HG03354 (cell line): ENCODE measurements at regions not wholly inside any gene's neighbourhood (a gene's known extent, or its start where the extent isn't known, plus 50 kb on each side); places are given as distances from the start of the nearest gene placed in this dataset.

ENCODE experiments used
- ATAC-seq: cut with Tn5 transposase; IDR thresholded peaks from one replicate; pipeline ENCODE4 v1.9.1; 2021; ENCODE audit warnings: mild to moderate bottlenecking; ENCODE audit not compliant: unreplicated experiment, poor library complexity, severe bottlenecking

DNA sequence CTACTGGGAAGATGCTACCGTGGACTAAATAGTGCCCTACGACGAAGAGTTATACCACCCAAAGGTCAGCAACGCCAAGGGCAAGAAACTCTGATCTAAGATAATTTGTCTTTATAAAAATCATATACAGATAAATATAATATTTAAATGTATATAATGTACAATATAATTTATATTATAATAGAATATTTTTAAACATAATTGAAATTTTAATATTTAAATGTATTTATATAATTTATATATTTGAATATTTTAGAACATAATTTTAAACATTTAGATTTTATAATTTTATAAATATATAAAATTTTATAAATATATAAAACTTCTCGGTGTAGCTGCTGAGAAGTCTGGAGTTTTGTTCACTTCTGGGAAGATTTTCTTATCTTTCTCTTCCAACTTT lies 209.2 kb downstream of the FOXL1 start:
- no peak for ATAC-seq

- ATAC-seq: no peak
Observed at GRCh38 chr16:86789621-86790051, 211.3 kb downstream of the FOXL1 start.

GRCh38 chr16:86791287-86792035 lies 213.1 kb downstream of the FOXL1 start:
- ATAC-seq: no peak

GRCh38 chr16:86794216-86794864 lies 216.0 kb downstream of the FOXL1 start:
- no peak for ATAC-seq

DNA sequence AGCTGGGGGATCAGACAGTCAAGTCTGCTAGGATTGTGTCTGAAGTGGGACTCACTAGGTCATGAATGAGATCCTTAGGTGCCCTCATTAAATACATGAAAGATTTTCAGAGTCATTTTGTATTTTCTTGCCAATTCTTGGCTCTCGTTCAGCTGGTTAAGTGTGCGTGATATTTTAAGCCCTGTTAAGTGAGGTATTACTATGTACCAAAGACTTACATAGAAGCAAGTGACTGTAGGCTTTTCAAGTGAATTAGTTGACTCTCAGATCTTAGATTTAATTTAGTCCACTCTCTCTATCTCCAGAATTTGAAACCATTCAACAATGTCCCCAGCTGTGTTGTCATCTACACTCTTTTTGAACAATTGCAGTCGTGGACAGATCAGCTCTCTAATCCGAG lies 219.4 kb downstream of the FOXL1 start:
- no peak for ATAC-seq

- ATAC-seq: no peak
Observed at GRCh38 chr16:86798247-86799041, 220.1 kb downstream of the FOXL1 start.

DNA sequence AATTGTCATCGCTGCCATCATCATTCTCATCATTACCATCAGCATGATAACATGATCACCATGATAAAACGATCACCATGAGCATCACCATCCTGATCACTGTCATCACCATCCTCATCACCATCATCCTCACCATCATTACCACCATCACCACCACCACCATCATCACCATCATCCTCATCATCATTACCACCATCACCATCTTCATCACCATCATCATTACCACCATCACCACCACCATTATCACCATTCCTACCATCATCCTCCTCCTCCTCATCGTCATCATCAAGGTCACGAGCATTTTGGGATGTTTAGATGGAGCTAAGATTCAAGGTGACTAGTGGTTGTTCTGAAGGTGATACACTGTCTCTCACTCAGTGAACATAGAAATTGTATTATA lies 221.0 kb downstream of the FOXL1 start:
- ATAC-seq: no peak

GRCh38 chr16:86800894-86801293 lies 222.5 kb downstream of the FOXL1 start:
- no peak for ATAC-seq

- no peak for ATAC-seq
Observed at GRCh38 chr16:86802013-86802412, 223.7 kb downstream of the FOXL1 start.

DNA sequence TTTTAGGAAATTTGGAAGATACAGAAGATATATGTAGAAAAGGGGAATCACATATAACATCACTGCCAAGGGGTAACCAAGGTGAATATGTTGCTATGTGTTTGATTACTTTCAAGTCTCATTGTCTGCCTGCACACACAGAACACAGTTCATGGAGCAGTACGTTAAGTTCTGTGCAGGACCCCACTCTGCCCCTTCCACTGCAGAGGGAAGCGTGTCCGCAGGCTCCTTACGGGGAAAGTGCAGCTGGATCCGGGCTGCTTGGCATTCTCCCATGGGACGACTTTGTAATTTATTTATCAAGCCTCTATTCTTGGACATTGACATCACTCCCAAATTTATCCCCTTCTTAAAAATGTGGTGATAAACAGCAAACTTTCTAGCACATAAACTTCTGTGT lies 226.8 kb downstream of the FOXL1 start:
- ATAC-seq: no peak

- no peak for ATAC-seq
Observed at GRCh38 chr16:86806181-86806837, 228.0 kb downstream of the FOXL1 start.

DNA sequence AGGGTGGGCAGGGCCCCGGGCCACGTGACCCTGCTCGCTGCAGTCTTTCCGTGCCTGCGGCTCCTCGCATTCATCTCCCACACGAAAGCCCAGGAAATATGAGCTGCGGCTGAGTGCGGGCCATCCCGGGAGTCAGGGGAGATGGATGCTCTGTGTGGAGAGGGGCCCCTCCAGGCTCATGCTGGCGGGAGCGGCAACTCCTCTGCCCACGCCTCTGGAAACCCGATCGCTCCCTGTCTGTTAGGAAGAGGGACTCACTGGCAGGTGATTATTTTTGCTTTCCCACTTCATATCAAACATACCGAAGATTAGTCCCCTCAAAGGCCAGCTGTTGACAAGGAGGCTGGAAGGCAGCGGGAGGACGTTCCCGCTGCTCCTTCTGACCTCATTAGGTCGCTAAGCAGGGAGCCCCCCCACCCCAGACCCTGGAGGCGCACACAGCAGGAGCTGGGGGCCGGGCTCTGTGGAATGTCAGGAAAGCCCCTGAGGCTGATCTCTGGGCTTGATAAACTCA lies 228.5 kb downstream of the FOXL1 start:
- no peak for ATAC-seq

DNA sequence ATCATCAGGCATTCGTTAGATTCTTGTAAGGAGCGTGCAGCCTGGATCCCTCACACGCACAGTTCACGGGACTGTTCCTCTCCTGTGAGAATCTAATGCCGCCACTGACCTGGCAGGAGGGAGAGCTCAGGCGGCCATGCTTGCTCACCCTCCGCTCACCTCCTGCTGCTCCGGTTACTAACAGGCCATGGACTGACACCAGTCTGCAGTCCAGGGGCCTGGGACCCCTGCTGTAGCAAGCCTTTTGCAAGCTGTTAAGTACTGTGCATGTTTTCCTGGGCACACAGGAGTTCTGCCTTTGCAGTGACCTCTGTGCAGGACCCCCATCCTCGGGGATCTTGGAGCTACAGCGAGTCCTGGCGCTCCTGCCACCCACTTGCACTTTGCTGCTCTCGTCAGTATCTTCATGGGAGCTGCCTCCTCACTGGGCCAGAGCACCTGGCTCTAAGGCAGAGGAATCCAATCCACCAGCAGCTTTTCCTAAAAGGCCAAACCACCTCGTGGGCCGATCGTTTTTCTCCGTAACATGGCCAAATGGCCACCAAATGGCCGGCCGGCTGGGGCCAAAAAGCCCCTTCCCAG lies 230.6 kb downstream of the FOXL1 start:
- no peak for ATAC-seq

DNA sequence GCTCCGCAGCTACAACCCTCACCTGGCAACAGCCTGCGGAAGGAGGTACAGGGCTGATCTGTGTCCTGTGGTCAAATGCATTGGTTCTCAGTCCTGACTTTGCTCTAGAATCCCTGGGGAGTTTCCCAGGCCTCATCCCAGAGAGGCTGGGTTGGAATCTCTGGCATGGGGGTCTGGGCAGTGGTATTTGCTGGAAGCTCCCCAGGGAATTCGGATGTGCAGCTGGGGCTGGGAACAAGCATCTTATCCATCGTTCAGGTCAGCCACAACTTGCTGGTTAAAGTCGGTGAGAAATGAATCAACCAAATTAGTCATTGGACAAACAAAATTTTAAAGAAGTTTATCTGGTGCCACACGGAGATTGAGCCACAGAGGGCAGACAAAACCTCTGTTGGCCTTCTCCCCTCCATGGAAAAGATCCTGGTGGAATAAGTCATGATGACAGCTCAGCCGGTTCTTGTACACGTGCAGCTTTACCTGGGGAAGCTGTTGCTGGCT lies 231.2 kb downstream of the FOXL1 start:
- no peak for ATAC-seq

- ATAC-seq: no peak
Observed at GRCh38 chr16:86810062-86810461, 231.7 kb downstream of the FOXL1 start.

DNA sequence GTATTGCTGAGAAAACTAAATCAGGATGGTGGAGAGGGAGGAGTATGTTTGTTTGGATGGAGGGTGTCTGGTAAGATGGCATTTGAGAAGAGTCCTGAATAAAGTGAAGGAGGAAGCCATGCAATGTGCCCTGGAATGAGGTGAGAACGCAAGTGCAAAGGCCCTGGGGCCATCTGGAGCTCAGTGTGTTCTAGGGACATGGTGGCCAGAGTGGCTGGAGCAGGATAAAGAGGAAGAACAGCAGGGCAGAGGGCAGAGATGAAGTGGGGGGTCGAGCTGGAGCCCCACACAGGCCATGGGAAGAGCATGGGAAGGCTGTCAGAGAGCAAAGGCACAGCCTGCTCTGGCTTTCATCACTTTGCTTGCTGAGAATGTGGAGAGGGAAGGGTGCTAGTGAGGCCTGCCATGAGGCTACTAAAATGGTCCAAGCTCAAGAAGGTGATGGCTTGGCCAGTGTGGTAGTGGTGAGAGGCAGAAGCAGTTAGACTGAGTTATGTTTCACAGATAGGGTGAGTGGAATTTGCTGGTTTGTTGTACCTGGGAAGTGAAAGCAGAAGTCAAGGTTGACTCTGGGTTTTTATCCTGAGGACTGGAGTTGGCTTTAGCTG lies 234.1 kb downstream of the FOXL1 start:
- no peak for ATAC-seq

DNA sequence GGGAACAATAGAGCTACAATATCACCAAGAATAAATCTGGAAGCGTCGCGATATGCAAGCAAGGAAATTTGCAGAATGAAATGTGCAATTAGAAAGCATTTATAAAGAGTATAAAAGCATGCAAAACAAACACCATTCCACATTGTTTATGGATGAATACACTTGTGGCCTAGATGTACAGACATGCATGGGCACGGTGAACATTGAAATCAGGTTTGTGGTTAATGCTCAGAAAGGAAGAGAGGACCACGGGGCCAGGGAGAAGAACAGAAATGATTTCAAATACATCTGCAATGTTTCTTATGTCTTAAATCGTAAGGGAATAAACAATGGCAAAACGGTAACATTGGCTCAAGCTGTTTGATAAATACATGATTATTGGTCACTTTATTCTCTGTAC lies 235.9 kb downstream of the FOXL1 start:
- ATAC-seq: no peak

DNA sequence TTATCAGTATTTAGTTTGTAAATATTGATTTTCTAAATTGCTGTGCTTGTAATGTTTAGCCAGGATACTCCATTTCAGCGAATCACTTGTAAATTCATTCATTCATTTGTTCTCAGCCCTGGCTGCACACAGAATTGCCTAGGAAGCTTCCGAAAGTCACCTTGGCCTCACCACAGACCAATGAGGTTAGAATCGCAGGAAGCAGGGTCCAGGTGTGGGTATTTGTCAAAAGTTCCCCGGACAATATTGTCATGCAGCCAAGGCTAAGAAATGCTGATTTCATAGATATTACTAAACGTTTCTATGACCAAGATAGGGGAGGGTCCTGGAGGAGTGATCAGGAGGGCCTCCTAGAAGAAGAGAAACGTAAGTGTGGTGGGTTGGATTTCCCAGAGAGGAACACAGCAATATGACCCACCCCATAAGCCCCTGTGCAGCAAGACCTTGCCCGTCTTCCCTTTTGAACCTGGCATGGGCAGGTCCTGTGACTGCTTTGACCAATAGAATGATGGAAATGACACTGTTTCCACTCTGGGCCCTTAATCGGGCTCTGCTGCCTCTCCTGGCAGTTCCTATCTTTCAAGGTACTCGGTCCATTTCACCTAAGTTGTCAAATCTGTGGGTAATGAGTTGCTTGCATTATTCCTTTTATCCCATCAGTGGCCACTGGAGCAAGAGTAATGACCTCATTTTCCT lies 238.7 kb downstream of the FOXL1 start:
- ATAC-seq: no peak
